GM12864 (cell line): ENCODE measurements at regions not wholly inside any gene's neighbourhood (a gene's known extent, or its start where the extent isn't known, plus 50 kb on each side); places are given as distances from the start of the nearest gene placed in this dataset.
"Not testable (repeated sequence)": the region's sequence is repeated elsewhere in the genome, so short reads cannot be mapped to it uniquely, and the experiment has no call there.

ENCODE experiments used
- DNase-seq: peaks from one replicate; pipeline ENCODE4 v3.0.0-alpha.2; 2011; ENCODE audit warnings: low read depth
- H3K4me3 ChIP-seq: 2 replicates; pipeline ENCODE4 v1.5.1; 2011; ENCODE audit warnings: mild to moderate bottlenecking, low read depth, low read length, control low read depth
- CTCF ChIP-seq: IDR thresholded peaks from 2 replicates; pipeline ENCODE4 v1.5.1; 2011; ENCODE audit warnings: low read depth, mild to moderate bottlenecking, moderate library complexity, low read length, control low read depth, inconsistent platforms; ENCODE audit errors: missing control alignments

- no peak for DNase-seq
- no peak overlapping the region for H3K4me3 ChIP-seq
- TF ChIP-seq CTCF = no peak
Observed at GRCh38 chr13:88823114-88823513, 1151.9 kb downstream of the SLITRK5 start.

GRCh38 chr13:88824218-88824617 is 1153.0 kb downstream of the SLITRK5 start:
- no peak for DNase-seq
- TF ChIP-seq CTCF = no peak

GRCh38 chr13:88840085-88840484 is 1168.9 kb downstream of the SLITRK5 start:
- H3K4me3 ChIP-seq = no peak overlapping the region
- no peak for TF ChIP-seq CTCF
- no peak for DNase-seq

More at GRCh38 chr13:88824218-88824617, 1153.0 kb downstream of the SLITRK5 start:
- H3K4me3 ChIP-seq = no peak overlapping the region

- not testable (repeated sequence) for DNase-seq
Observed at GRCh38 chr13:88852293-88852692, 1181.1 kb downstream of the SLITRK5 start.

GRCh38 chr13:88857256-88857655 is 1186.1 kb downstream of the SLITRK5 start:
- no peak for DNase-seq
- H3K4me3 ChIP-seq = no peak overlapping the region
- no peak for TF ChIP-seq CTCF

More at GRCh38 chr13:88852293-88852692, 1181.1 kb downstream of the SLITRK5 start:
- H3K4me3 ChIP-seq = not testable (repeated sequence)

GRCh38 chr13:88862095-88862620 is 1191.0 kb downstream of the SLITRK5 start:
- no peak for DNase-seq
- H3K4me3 ChIP-seq = no peak overlapping the region
- no peak for TF ChIP-seq CTCF

- H3K4me3 ChIP-seq = no peak overlapping the region
- DNase-seq = no peak
- no peak for TF ChIP-seq CTCF
Observed at GRCh38 chr13:88863116-88863515, 1191.9 kb downstream of the SLITRK5 start.

GRCh38 chr13:88866195-88866594 is 1195.0 kb downstream of the SLITRK5 start:
- H3K4me3 ChIP-seq = no peak overlapping the region
- TF ChIP-seq CTCF = no peak
- no peak for DNase-seq
